ENCODE measurements at regions not wholly inside any gene's neighbourhood (a gene's known extent, or its start where the extent isn't known, plus 50 kb on each side); places are given as distances from the start of the nearest gene placed in this dataset.

- Histone ChIP-seq H3K9me2 (ENCODE audit: insufficient read depth, low read length) (no peaks in the 10 kb centered on the region), H3K27ac (ENCODE audit: low read length) (no peak overlapping the region), H3K27me3 (ENCODE audit: insufficient read depth, low read depth, low read length) (no peaks in the 10 kb centered on the region), H3K9me3 (ENCODE audit: low read length) (no peaks in the 10 kb centered on the region), H3K36me3 (ENCODE audit: insufficient read depth, low read length) (no peaks in the 10 kb centered on the region), H4K20me1 (ENCODE audit: insufficient read depth) (no peaks in the 10 kb centered on the region), H3K9ac (ENCODE audit: low read length) (no peak overlapping the region), H3F3A (ENCODE audit: insufficient read depth, low read length, poor library complexity, severe bottlenecking) (no peaks in the 10 kb centered on the region), H3K4me3 (ENCODE audit: low read length) (no peak overlapping the region), H3K79me2 (replicated peaks; ENCODE audit: insufficient read depth, low read length) (no peaks in the 10 kb centered on the region), H2AFZ (ENCODE audit: low read depth, low read length) (no peak overlapping the region), H3K4me2 (ENCODE audit: low read length) (no peak overlapping the region)
- TF ChIP-seq REST (IDR thresholded peaks at IDR 0.05; ENCODE audit: borderline replicate concordance) (no peak), RAD21 (conservative IDR thresholded peaks at IDR 0.05) (no peak), MXI1 (conservative IDR thresholded peaks at IDR 0.05; ENCODE audit: poor library complexity, severe bottlenecking) (no peak), EP300 (conservative IDR thresholded peaks at IDR 0.05; ENCODE audit: poor library complexity, severe bottlenecking) (no peak), SMC3 (conservative IDR thresholded peaks at IDR 0.05; ENCODE audit: poor library complexity) (no peak), POLR2AphosphoS5 (IDR thresholded peaks at IDR 0.05) (no peak), TAF1 (IDR thresholded peaks at IDR 0.05; ENCODE audit: low read depth) (no peak), EZH2 (IDR thresholded peaks at IDR 0.05; ENCODE audit: borderline replicate concordance, insufficient read depth, low read length, poor library complexity, severe bottlenecking) (no peak), CTCF (IDR thresholded peaks at IDR 0.05; ENCODE audit: poor library complexity, severe bottlenecking) (no peak)
These were observed 161.7 kb downstream of the OLFM1 start for GRCh38 chr9:135249191-135249590.

- H4K20me1 ChIP-seq (ENCODE audit: insufficient read depth) = no peaks in the 10 kb centered on the region
- H3K9me2 ChIP-seq (ENCODE audit: insufficient read depth, low read length) = no peaks in the 10 kb centered on the region
- no peak for TF ChIP-seq EZH2 (IDR thresholded peaks at IDR 0.05; ENCODE audit: borderline replicate concordance, insufficient read depth, low read length, poor library complexity, severe bottlenecking)
- no peak for TF ChIP-seq CTCF (IDR thresholded peaks at IDR 0.05; ENCODE audit: poor library complexity, severe bottlenecking)
- TF ChIP-seq REST (IDR thresholded peaks at IDR 0.05; ENCODE audit: borderline replicate concordance) = no peak
- no peak for TF ChIP-seq EP300 (conservative IDR thresholded peaks at IDR 0.05; ENCODE audit: poor library complexity, severe bottlenecking)
- no peak for TF ChIP-seq RAD21 (conservative IDR thresholded peaks at IDR 0.05)
- no peak for TF ChIP-seq TAF1 (IDR thresholded peaks at IDR 0.05; ENCODE audit: low read depth)
- TF ChIP-seq SMC3 (conservative IDR thresholded peaks at IDR 0.05; ENCODE audit: poor library complexity) = no peak
- no peak for TF ChIP-seq POLR2AphosphoS5 (IDR thresholded peaks at IDR 0.05)
- TF ChIP-seq MXI1 (conservative IDR thresholded peaks at IDR 0.05; ENCODE audit: poor library complexity, severe bottlenecking) = no peak
- H2AFZ ChIP-seq (ENCODE audit: low read depth, low read length) = no peak overlapping the region
- no peaks in the 10 kb centered on the region for H3K9me3 ChIP-seq (ENCODE audit: low read length)
- no peak overlapping the region for H3K9ac ChIP-seq (ENCODE audit: low read length)
- no peak overlapping the region for H3K4me3 ChIP-seq (ENCODE audit: low read length)
- H3K36me3 ChIP-seq (ENCODE audit: insufficient read depth, low read length) = no peaks in the 10 kb centered on the region
- H3K4me2 ChIP-seq (ENCODE audit: low read length) = no peak overlapping the region
- H3F3A ChIP-seq (ENCODE audit: insufficient read depth, low read length, poor library complexity, severe bottlenecking) = no peaks in the 10 kb centered on the region
- no peak overlapping the region for H3K27ac ChIP-seq (ENCODE audit: low read length)
- H3K27me3 ChIP-seq (ENCODE audit: insufficient read depth, low read depth, low read length) = no peaks in the 10 kb centered on the region
- H3K79me2 ChIP-seq (replicated peaks; ENCODE audit: insufficient read depth, low read length) = no peaks in the 10 kb centered on the region
These were observed 162.2 kb downstream of the OLFM1 start for GRCh38 chr9:135249711-135250110.
